ENCODE measurements at regions not wholly inside any gene's neighbourhood (a gene's known extent, or its start where the extent isn't known, plus 50 kb on each side); places are given as distances from the start of the nearest gene placed in this dataset.

GRCh38 chr17:68718926-68719325, 117.8 kb upstream of the FAM20A start:
- no peaks in the 10 kb centered on the region for H3K4me1 ChIP-seq
- no peaks in the 10 kb centered on the region for H3K9me3 ChIP-seq
- no peak overlapping the region for H3K27ac ChIP-seq
- H3K36me3 ChIP-seq: no peaks in the 10 kb centered on the region
- H3K4me3 ChIP-seq: no peak overlapping the region
- no peaks in the 10 kb centered on the region for H3K27me3 ChIP-seq
- no peak for TF ChIP-seq CTCF (IDR thresholded peaks at IDR 0.05)
- DNase-seq (ENCODE audit: low spot score): no peak

GRCh38 chr17:68718465-68718864, 117.3 kb upstream of the FAM20A start:
- DNase-seq (ENCODE audit: low spot score): no peak
- no peak for TF ChIP-seq CTCF (IDR thresholded peaks at IDR 0.05)
- Histone ChIP-seq H3K27me3 (no peaks in the 10 kb centered on the region), H3K36me3 (no peaks in the 10 kb centered on the region), H3K27ac (no peak overlapping the region), H3K4me3 (no peak overlapping the region), H3K4me1 (no peaks in the 10 kb centered on the region), H3K9me3 (no peaks in the 10 kb centered on the region)

GRCh38 chr17:68714676-68715075, 113.5 kb upstream of the FAM20A start:
- TF ChIP-seq CTCF (IDR thresholded peaks at IDR 0.05): no peak
- no peaks in the 10 kb centered on the region for H3K36me3 ChIP-seq
- H3K9me3 ChIP-seq: no peaks in the 10 kb centered on the region
- no peak for DNase-seq (ENCODE audit: low spot score)
- H3K27ac ChIP-seq: no peak overlapping the region
- no peak overlapping the region for H3K4me3 ChIP-seq
- no peaks in the 10 kb centered on the region for H3K27me3 ChIP-seq
- no peaks in the 10 kb centered on the region for H3K4me1 ChIP-seq

GRCh38 chr17:68711858-68712257, 110.7 kb upstream of the FAM20A start:
- H3K4me1 ChIP-seq: no peaks in the 10 kb centered on the region
- no peaks in the 10 kb centered on the region for H3K27me3 ChIP-seq
- no peaks in the 10 kb centered on the region for H3K9me3 ChIP-seq
- no peaks in the 10 kb centered on the region for H3K36me3 ChIP-seq
- no peak for DNase-seq (ENCODE audit: low spot score)
- TF ChIP-seq CTCF (IDR thresholded peaks at IDR 0.05): no peak
- no peak overlapping the region for H3K4me3 ChIP-seq
- H3K27ac ChIP-seq: no peak overlapping the region

GRCh38 chr17:68710976-68711375, 109.8 kb upstream of the FAM20A start:
- no peak for TF ChIP-seq CTCF (IDR thresholded peaks at IDR 0.05)
- Histone ChIP-seq H3K27me3 (no peaks in the 10 kb centered on the region), H3K4me3 (no peak overlapping the region), H3K4me1 (no peaks in the 10 kb centered on the region), H3K36me3 (no peaks in the 10 kb centered on the region), H3K27ac (no peak overlapping the region), H3K9me3 (no peaks in the 10 kb centered on the region)
- DNase-seq (ENCODE audit: low spot score): no peak

- Histone ChIP-seq H3K9me3 (no peaks in the 10 kb centered on the region), H3K27me3 (no peaks in the 10 kb centered on the region), H3K4me3 (no peak overlapping the region), H3K4me1 (no peaks in the 10 kb centered on the region), H3K27ac (no peak overlapping the region), H3K36me3 (no peaks in the 10 kb centered on the region)
- DNase-seq (ENCODE audit: low spot score): no peak
- TF ChIP-seq CTCF (IDR thresholded peaks at IDR 0.05): no peak
These were observed 109.0 kb upstream of the FAM20A start for GRCh38 chr17:68710035-68710780.

Data from right atrium auricular region (tissue), 2 donors.